GM23248 (cell line): ENCODE measurements at regions not wholly inside any gene's neighbourhood (a gene's known extent, or its start where the extent isn't known, plus 50 kb on each side); places are given as distances from the start of the nearest gene placed in this dataset.

ENCODE experiments used
- EZH2 ChIP-seq: fragments of 200-600 bp; sonication (generic); IDR thresholded peaks from 2 replicates; pipeline ENCODE4 v1.6.1; 2018; ENCODE audit warnings: antibody characterized with exemption, mild to moderate bottlenecking; ENCODE audit not compliant: insufficient read depth, poor library complexity, severe bottlenecking
- EZH2phosphoT487 ChIP-seq: fragments of 200-600 bp; sonication (generic); IDR thresholded peaks from 2 replicates; pipeline ENCODE4 v1.6.1; 2018; ENCODE audit warnings: antibody characterized with exemption, moderate library complexity, mild to moderate bottlenecking, low read depth; ENCODE audit not compliant: insufficient read depth

GRCh38 chrX:155718972-155719586, 106.3 kb upstream of the TMLHE start:
- TF ChIP-seq EZH2 = no peak
- TF ChIP-seq EZH2phosphoT487 = no peak
